Suppressor macrophage (primary cell): ENCODE measurements at regions not wholly inside any gene's neighbourhood (a gene's known extent, or its start where the extent isn't known, plus 50 kb on each side); places are given as distances from the start of the nearest gene placed in this dataset.
A peak's percentile ranks its signal among the peaks of the same experiment; 100 is the strongest.

Experiments
- DNase-seq, 4 experiments: peaks; one replicate each; pipeline ENCODE4 v3.0.0-alpha.2; 2020 to 2022

DNA sequence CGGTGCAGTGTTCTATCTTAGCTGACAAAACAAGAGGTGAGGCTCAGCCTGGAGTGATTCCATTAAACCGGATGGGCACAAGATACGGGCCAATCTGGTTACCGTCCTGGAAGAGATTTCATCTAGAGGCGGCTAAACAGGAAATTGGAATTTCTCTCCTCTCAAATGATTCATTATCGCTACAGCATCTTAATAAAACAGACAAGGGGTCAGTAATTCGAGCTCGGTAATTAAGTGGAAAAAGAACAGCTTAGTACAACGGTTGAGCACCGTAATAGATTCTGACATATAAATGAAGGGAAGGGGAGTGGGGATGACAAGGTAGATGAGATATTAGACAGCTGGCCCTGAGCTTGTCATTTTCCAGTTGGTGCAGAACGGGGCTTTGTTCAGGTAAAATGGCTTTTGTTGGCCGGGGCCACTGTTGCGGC is 137.2 kb downstream of the EDN3 start:
- no peak for DNase-seq

DNA sequence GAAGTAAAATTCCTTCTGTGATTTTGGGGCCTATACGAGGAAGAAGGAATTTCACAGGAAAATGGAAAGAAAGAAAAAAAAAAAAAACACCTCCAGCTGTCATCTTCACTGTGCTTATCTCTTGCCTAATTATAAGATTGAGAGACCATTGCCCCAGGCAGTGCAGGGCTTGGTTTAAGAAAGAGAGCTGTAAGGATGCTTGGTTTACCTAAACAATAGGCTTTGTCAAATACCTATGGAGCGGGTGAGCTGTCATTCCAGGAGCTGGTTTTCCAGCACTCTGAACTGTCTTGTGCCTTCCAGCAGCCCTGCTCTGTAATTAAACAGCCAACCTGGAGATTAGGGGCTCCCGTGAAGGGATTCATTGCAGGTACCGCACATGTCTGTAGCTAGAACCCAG is 137.8 kb downstream of the EDN3 start:
- no peak for DNase-seq

DNA sequence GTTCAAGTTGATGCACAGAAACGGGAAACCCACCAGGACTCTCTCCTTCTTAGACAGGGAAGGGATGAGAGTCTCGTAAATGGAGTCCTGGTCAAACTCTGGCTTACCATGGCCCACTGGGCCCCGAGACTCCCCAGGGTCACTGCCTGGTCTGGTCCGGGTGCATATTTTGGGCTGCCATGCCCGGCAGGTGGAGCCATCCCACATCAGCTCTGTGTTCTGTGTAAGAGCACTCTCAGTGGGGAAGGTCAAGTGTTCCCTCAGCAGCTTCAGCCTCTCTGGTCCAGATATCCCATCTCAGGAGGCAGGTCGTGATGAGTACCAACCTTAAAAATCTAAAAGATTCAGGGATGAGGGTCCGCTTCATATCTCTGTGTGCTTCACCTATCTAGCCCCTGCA is 138.8 kb downstream of the EDN3 start:
- DNase-seq = no peak

DNA sequence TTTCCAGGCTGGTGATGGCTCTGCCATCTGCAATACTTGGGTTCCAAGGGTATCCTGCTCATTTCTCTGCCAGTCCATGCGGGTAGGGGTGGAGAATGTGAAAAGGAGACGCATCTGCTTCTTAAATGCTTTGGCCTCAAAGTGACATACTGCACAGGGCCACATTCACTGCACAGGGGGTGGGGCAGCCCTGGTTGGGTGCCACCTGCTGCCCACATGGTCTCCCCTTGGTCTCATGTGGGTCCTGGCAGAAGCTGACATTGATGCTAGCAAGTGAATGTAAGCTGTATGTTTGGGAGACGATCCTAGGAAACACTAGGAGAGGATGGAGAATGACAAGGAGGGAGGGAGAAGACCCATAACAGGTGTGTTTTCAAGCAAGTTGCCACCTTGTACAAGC is 140.9 kb downstream of the EDN3 start:
- DNase-seq = no peak

GRCh38 chr20:59441860-59442810 is 141.7 kb downstream of the EDN3 start:
- no peak for DNase-seq

GRCh38 chr20:59443550-59443949 is 143.1 kb downstream of the EDN3 start:
- no peak for DNase-seq

DNA sequence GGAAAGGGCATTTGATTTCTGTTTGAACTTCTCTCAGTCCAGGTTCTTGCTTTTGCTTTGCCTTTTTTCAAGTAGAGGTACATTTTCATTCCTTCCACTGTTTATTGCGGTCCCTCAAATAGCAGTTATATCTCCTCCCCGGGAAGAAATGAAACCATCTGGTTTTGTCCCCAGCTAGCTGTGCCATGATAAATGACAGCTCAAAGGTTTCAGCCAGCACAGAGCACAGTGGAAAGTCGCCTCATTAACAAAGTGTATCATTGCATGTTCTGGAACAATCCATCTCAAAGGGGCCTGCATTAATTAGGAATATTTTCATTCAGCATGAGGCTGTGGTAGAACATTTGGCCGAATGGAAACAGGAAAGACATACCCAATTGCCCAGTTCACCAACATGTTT is 146.0 kb downstream of the EDN3 start:
- no peak for DNase-seq

- peak in 1 of 4 experiments; percentile 12 for DNase-seq
These were observed 147.8 kb downstream of the EDN3 start for GRCh38 chr20:59448196-59448595.

DNA sequence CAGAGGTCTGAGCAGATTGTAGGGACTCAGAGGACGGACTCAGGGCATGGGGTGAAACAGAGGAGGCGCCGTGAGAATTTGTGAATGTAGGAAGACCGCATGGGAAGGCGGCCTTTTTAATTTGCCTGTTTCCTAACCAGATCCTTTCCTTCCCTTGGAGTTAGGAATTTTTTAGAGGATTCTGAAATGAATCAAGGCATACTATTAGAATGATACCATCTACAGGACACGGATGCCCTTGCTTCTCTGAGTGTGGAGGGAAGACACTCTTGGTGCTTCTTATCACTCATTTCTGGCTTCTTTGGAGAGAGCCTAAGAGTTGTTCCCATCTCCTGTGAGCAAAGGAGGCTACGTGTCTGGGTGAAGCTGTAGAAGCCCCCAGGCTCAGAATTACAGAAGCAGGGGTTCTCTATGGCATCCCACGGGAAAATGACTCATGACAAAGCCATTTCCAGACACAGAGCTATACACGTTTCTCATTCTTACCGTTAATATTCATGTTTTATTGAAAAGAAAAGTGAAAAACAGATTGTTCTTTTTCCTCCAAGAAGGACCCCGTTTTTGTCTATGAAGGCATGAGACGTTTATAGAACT is 148.5 kb downstream of the EDN3 start:
- no peak for DNase-seq

- no peak for DNase-seq
These were observed 150.7 kb downstream of the EDN3 start for GRCh38 chr20:59451066-59451630.

DNA sequence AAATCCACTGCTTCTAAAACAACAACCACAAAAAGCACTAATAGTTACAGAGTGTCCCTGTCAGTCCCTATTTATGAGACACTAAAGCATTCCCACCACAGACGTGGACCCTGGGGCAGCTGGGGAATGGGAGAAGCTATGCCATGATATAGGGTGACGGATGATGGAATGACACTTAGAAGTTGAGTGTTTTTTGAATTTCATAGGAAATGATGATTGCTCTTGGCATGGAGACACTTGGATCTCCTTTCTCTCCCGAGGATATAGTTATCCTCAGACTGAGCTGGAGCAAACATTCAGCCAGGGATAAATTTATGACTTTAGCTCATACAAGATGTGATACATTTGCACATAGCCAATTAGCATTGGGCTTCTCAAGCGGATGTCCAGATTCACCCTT is 151.2 kb downstream of the EDN3 start:
- DNase-seq = no peak

- DNase-seq = no peak
These were observed 151.5 kb upstream of the PHACTR3 start for GRCh38 chr20:59452856-59453255.

GRCh38 chr20:59453759-59454560 is 150.4 kb upstream of the PHACTR3 start:
- no peak for DNase-seq

DNA sequence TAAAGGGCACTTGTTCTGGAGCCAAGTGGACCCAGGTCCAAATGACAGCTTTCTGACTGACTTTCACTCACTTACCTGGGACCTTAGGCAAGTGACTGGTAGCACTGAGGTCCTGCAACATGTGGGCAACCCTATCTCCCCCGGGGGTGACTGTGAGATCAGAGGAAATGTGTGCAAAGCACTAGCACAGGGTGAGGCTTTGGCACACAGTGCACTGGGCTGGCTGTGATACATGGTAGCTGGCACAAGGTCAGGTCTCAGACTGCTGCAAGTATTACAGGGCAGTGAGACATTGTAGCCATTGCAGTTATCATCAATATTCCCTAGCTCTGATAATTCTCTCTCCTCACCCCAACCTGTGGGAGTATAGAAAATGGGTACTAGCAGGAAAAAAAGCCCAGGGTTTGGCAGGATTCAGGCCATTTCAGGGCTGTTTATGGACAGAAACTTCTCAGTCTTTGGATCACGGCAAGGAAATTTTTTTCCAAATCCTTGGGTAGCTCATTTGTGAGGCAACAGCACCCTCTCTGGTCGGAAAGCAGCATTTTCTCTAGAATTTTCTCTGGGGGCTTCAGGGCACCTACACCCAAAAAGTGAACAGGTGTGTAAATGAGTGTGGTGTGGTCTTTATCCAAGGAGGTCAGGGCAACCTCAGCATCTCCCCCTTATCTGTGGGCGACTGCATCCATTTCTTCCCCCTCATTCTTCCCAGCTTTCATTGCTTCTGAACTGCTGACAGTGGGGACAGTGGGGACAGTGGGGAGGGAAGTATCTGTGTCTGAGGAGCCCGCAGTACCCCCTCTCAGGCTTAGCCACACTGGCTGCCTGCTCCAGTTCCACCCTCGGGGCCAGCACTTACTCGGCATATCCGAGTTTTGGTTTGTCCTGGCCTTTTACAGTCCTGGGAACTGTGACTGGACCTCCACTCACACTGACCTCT is 148.7 kb upstream of the PHACTR3 start:
- DNase-seq = peak in 3 of 4 experiments; percentile 7 to 31 (median 28)

DNA sequence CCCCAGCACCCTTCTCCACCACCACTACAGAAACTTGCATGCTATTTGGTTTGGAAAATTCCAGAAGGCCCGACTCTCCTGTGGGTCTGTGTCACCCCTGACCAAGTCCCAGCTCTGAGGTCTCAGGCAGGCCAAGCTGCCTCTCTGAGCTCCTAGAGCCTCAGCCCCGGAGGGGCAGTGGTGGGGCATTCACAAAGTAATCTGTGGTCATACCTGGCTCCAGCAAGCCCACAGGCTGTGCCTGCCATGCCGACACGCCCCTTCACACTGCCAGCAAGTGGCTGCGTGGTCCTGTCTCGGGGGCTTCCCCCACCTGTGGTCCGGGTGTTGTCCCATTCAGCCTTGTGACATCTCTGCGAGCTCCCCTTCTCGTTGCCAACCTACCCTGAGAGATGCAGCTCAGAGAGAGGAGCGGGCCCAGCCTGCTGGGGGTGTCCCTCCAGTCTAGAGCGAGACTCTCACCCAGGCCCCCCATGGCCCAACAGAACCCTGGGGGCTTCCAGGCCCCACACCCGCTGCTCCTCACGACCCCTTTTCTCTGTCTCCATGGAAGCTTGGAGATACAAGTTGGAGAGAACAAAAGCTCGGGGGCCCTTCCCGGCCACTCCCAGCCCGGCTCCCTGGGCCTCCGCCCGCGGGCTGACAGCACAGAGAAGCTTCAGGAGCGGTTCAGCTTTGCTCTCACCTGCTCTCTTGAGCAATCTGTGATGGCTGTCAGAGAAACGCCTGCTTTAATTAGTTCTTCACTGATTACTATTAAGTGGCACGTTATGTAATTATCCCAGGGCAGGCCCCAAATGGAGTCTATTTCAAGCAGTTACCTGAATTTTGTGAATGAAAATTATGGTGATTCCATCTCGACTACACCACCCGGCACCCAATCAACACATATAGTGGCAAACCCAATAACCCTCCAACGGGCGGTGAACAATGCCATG is 147.7 kb upstream of the PHACTR3 start:
- no peak for DNase-seq

DNA sequence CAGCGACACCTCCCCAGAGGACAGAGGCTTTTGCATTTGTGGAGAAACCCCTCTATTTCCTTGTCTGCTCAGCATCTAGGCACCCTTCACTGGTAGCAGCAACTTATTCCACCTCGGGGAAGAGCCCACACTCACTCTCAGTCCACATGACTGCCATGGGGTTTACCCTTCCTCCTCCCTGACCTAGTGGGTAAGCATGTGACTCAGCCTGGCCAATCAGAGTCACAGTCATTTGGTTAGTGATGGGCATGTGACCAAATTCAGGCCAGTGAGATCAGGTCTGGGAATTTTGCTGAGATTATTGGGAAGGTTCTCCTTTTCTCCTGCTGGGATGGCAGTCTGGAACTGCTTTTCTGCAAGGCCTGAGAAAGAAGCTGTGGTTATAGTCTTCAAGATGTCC is 145.7 kb upstream of the PHACTR3 start:
- peak in 3 of 4 experiments; percentile 6 to 18 (median 17) for DNase-seq

- DNase-seq = no peak
These were observed 144.8 kb upstream of the PHACTR3 start for GRCh38 chr20:59459586-59459985.

- no peak for DNase-seq
These were observed 144.0 kb upstream of the PHACTR3 start for GRCh38 chr20:59460352-59460751.

GRCh38 chr20:59461526-59461925 is 142.8 kb upstream of the PHACTR3 start:
- no peak for DNase-seq

DNA sequence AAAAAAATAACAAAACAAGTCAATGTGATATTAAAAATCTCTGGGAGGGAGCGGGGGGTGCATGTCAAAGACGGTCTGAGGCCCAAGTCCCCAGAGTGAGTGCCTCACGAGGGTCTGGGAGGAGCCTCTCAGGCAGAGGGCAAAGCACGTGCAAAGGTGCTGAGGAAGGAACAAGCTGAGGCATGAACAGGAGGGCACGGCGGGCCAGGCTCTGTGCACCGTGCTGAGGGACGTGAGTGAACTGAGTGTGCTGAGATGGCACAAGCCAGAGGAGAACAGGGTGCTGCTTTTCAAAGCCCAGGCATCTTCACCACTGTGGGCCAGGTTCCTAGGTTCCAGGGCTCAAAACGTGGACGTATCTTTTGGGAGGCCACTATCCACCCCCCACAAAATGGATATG is 142.1 kb upstream of the PHACTR3 start:
- no peak for DNase-seq

DNA sequence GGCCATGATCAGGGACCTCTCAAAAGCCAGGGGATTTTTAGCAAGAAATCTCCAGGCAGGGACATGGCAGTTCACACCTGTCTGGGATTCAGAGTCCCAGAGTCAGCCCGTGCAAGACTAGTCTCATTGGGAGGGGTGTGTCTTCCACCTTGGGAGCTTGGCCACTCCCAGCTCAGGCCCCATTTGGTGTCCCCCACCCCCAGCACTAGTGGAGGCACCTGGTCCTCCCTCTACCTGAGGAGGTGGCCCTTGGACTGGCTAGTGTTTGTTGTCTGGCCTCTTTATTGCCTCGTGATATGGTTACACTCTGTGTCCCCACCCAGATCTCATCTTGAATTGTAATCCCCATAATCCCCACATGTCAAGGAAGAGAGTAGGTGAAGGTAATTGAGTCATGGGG is 140.8 kb upstream of the PHACTR3 start:
- no peak for DNase-seq
